ENCODE measurements at regions not wholly inside any gene's neighbourhood (a gene's known extent, or its start where the extent isn't known, plus 50 kb on each side); places are given as distances from the start of the nearest gene placed in this dataset.
A peak's percentile ranks its signal among the peaks of the same experiment; 100 is the strongest.

DNA sequence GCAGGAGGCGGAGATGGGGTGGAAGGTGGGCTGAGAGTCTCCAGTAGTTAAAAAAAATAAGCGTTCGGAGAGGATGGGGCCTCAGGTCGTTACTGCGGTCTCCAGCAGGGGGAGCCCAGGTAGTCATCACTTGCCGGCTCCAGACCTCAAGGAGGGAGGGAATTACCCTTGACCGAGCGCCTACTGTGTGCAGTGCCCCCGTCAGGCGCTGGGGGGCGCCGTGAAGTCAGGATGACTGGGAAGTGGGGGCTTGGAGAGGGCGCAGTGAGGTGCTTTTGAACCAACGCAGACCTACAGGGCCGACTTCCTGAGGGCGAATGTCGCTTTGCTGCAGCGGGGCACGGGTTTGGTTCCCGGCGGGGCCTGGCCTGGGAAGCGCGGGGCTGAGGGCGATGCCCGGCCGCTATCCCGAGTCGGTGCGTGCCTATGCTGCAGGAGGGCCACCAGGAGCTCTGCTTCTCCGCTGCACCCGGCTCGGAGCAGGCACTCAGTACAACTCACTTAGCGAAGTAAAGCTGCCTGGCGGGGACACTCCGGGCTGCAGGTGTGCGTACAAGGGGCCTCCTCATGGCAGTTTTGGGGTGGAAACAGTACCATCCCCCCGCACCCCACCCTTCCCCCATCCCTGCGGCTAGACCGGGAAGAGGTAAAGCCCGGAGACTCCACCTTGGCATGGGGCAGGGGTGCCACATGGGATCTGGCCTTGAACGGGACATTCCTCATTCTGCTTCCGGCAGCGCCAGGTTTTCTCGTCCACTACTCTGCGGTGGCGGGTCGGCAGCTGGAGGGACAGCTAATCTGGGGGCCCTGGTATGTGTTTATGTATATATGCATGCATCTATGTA lies 79.8 kb downstream of the RHCG start:
- TF ChIP-seq CTCF (IDR thresholded peaks at IDR 0.05) (peak; percentile 100), POLR2AphosphoS5 (IDR thresholded peaks at IDR 0.05; ENCODE audit: low read depth, low read length) (no peak)

Measured in Panc1 (cell line).